IMR-90 (cell line): ENCODE measurements at regions not wholly inside any gene's neighbourhood (a gene's known extent, or its start where the extent isn't known, plus 50 kb on each side); places are given as distances from the start of the nearest gene placed in this dataset.

ENCODE experiments used
- ATAC-seq: fragments of 200-7000 bp; cut with Tn5 transposase; 2 replicates; pipeline ENCODE4 v1.9.1; 2020; ENCODE audit warnings: low read depth, mild to moderate bottlenecking, moderate library complexity
- BruUV-seq: library from RNA; stranded (reverse); fragments of 400-500 nt; replicated peaks from 2 replicates; lab custom pipeline; 2021; lab: Mats Ljungman, UMichigan
- CTCF ChIA-PET: fragments of 300-600 bp; formaldehyde crosslinking; extraction: SDS; loops from one replicate; lab custom pipeline; 2021; ENCODE audit warnings: antibody characterized with exemption; lab: Yijun Ruan, JAX
- POLR2A ChIA-PET: fragments of 300-600 bp; sonication (Branson Sonifier 250); formaldehyde crosslinking; loops from one replicate; lab custom pipeline; 2022; ENCODE audit warnings: antibody characterized with exemption; ENCODE audit not compliant: unreplicated experiment; lab: Charles Lee
- DNase-seq: peaks from one replicate; pipeline ENCODE4 v3.0.0; 2013
- H2AFZ ChIP-seq: replicated peaks from 2 replicates; pipeline ENCODE3; 2013; ENCODE audit warnings: low read length, mild to moderate bottlenecking; ENCODE audit not compliant: poor library complexity
- H2AK5ac ChIP-seq: 2 replicates; pipeline ENCODE4 v1.6.1; 2013; ENCODE audit warnings: low read depth, low read length, inconsistent platforms
- H2AK9ac ChIP-seq: replicated peaks from 2 replicates; pipeline ENCODE3; 2013; ENCODE audit warnings: mild to moderate bottlenecking, low read depth, low read length, moderate library complexity; ENCODE audit not compliant: poor library complexity
- H2BK120ac ChIP-seq: 2 replicates; pipeline ENCODE4 v1.6.1; 2013; ENCODE audit warnings: low read depth, low read length, inconsistent platforms
- H2BK15ac ChIP-seq: 3 replicates; pipeline ENCODE4 v1.6.1; 2013; ENCODE audit warnings: low read depth, low read length, inconsistent platforms
- H2BK20ac ChIP-seq: 2 replicates; pipeline ENCODE4 v1.6.1; 2013; ENCODE audit warnings: low read depth, mild to moderate bottlenecking, inconsistent platforms, low read length, moderate library complexity
- H2BK5ac ChIP-seq: 2 replicates; pipeline ENCODE4 v1.6.1; 2013; ENCODE audit warnings: mild to moderate bottlenecking, low read depth, low read length, inconsistent platforms; ENCODE audit not compliant: poor library complexity, severe bottlenecking
- H3K14ac ChIP-seq: replicated peaks from 2 replicates; pipeline ENCODE4 v1.6.1; 2013; ENCODE audit warnings: low read depth, low read length, inconsistent platforms
- H3K18ac ChIP-seq: 2 replicates; pipeline ENCODE4 v1.6.1; 2013; ENCODE audit warnings: low read depth, low read length, control low read depth
- H3K23ac ChIP-seq: 2 replicates; pipeline ENCODE4 v1.6.1; 2013; ENCODE audit warnings: low read depth, low read length, inconsistent platforms
- H3K27ac ChIP-seq: 2 replicates; pipeline ENCODE4 v1.5.1; 2013; ENCODE audit warnings: mild to moderate bottlenecking, control low read depth, low read length; ENCODE audit not compliant: insufficient read depth
- H3K27me3 ChIP-seq: 2 replicates; pipeline ENCODE4 v1.6.1; 2013; ENCODE audit warnings: low read length; ENCODE audit not compliant: control insufficient read depth, insufficient read depth
- H3K36me3 ChIP-seq: 2 replicates; pipeline ENCODE4 v1.6.1; 2013; ENCODE audit warnings: low read length, mixed read lengths; ENCODE audit not compliant: control insufficient read depth, insufficient read depth
- H3K4ac ChIP-seq: 2 replicates; pipeline ENCODE4 v1.6.1; 2013; ENCODE audit warnings: low read depth, low read length, inconsistent platforms
- H3K4me1 ChIP-seq: 2 replicates; pipeline ENCODE4 v1.6.1; 2013; ENCODE audit warnings: low read length, mixed read lengths; ENCODE audit not compliant: control insufficient read depth, insufficient read depth
- H3K4me2 ChIP-seq: 2 replicates; pipeline ENCODE4 v1.6.1; 2013; ENCODE audit warnings: low read depth, mild to moderate bottlenecking, control low read depth, low read length, moderate library complexity
- H3K4me3 ChIP-seq: 2 replicates; pipeline ENCODE4 v1.5.1; 2013; ENCODE audit warnings: low read depth, mild to moderate bottlenecking, control low read depth, low read length, moderate library complexity; ENCODE audit not compliant: insufficient read depth
- H3K56ac ChIP-seq: 2 replicates; pipeline ENCODE4 v1.6.1; 2013; ENCODE audit warnings: low read length, inconsistent platforms; ENCODE audit not compliant: insufficient read depth; ENCODE audit errors: extremely low read depth
- H3K79me1 ChIP-seq, 2 experiments: 2 replicates each; pipeline ENCODE4 v1.6.1; 2013; ENCODE audit warnings: low read length in 2 of 2, inconsistent platforms in 1 of 2, low read depth in 1 of 2
- H3K9ac ChIP-seq: 2 replicates; pipeline ENCODE4 v1.6.1; 2013; ENCODE audit warnings: low read depth, low read length, control low read depth
- H3K9me1 ChIP-seq: 2 replicates; pipeline ENCODE4 v1.6.1; 2013; ENCODE audit warnings: low read length, inconsistent platforms; ENCODE audit not compliant: insufficient read depth
- H3K9me3 ChIP-seq: 2 replicates; pipeline ENCODE4 v1.6.1; 2013; ENCODE audit warnings: low read length; ENCODE audit not compliant: control insufficient read depth, insufficient read depth
- H4K20me1 ChIP-seq: 2 replicates; pipeline ENCODE4 v1.6.1; 2013; ENCODE audit warnings: low read length, inconsistent platforms; ENCODE audit not compliant: insufficient read depth
- H4K5ac ChIP-seq: 2 replicates; pipeline ENCODE4 v1.6.1; 2013; ENCODE audit warnings: mild to moderate bottlenecking, low read depth, low read length, control low read depth
- H4K8ac ChIP-seq, 2 experiments: 2 replicates each; pipeline ENCODE4 v1.6.1; 2013; ENCODE audit warnings: low read depth in 2 of 2, low read length in 2 of 2, control low read depth in 1 of 2, inconsistent platforms in 1 of 2
- H4K91ac ChIP-seq: 2 replicates; pipeline ENCODE4 v1.6.1; 2013; ENCODE audit warnings: low read depth, low read length, inconsistent platforms; ENCODE audit not compliant: insufficient read depth
- BHLHE40 ChIP-seq: fragments of 150-350 bp; IDR thresholded peaks from 2 replicates; pipeline ENCODE4 v1.6.1; 2016; ENCODE audit warnings: mild to moderate bottlenecking, low read depth, low read length
- CEBPB ChIP-seq: IDR thresholded peaks from 2 replicates; pipeline ENCODE4 v1.6.1; 2012; ENCODE audit warnings: low read depth, low read length, improper control_type of control experiment
- WGBS, 2 experiments: methylation state at CpG; one replicate each; pipeline versions ENCODE4 v1.1.5 to v1.1.7; 2013; ENCODE audit warnings: missing lambda C conversion rate in 2 of 2; ENCODE audit not compliant: insufficient read length in 1 of 2; ENCODE audit errors: extremely low coverage in 2 of 2; 5-methylcytosine and 5-hydroxymethylcytosine counted together
- dilution Hi-C: fragments of 300-500 bp; cut with HindIII; formaldehyde crosslinking; loops from one replicate; pipeline ENCODE4 v1.14.3; 2018; ENCODE audit warnings: low sequenced_read_pairs; ENCODE audit not compliant: unreplicated experiment
- in situ Hi-C: fragments of 300-500 bp; cut with MboI; formaldehyde crosslinking; loops from 3 replicates; pipeline ENCODE4 v1.14.3; 2019; ENCODE audit warnings: low sequenced_read_pairs, inconsistent platforms, mixed read lengths
- intact Hi-C: fragments of 100-400 bp; cut with micrococcal nuclease; formaldehyde crosslinking; loops from 2 replicates; pipeline ENCODE4 v1.10.0; 2022

DNA sequence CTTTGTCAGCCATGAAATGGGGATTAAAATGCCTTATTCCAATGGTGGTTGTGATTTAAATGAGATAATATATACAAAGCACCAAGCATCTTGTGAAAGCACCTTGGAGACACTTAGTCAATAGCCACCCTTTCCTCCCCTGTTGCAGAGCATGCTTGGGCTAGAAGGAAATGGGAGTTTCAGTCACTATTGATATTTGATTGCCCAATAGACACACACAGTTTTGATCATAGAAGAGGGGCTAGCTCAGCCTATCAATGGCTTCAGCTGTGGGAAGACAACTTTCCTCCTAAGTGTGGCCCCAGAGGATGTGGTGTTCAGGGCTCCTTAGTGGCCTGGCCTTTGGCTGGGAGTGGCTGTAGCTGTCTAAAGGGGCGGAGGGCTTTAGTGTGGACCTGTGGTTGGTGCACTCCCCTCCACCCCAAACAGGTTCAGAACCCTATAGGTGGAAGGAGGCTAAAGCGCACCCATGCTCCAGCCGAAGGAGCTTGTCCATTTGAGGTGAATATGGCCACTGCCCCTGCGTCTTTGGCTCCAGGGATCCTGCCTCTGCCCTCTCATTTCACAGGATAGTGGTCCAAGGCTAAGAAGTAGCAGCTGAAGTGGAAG, 132.3 kb downstream of the TMEM30B start:
- in situ Hi-C loops: no loop called here
- POLR2A ChIA-PET: no interaction called here
- Histone ChIP-seq H2BK5ac (peak overlapping the region; percentile 97), H3K9me1 (peaks cover 36% of the 10 kb centered on the region), H4K20me1 (no peaks in the 10 kb centered on the region), H2AFZ (peak overlapping the region; percentile 1), H3K23ac (peak overlapping the region; percentile 100; the same call in 1 of the 2 replicates), H3K4me2 (no peak overlapping the region), H2BK120ac (peak overlapping the region; percentile 100), H2BK20ac (peak overlapping the region; percentile 99), H3K4me1 (peaks cover 42% of the 10 kb centered on the region), H2BK15ac (peak overlapping the region; percentile 100), H3K14ac (peak overlapping the region; percentile 100), H2AK5ac (peak overlapping the region; percentile 100), H3K27ac (peak overlapping the region; percentile 99), H4K8ac (peak overlapping the region; percentile 96 to 98), H3K9me3 (peaks cover 2% of the 10 kb centered on the region; the same call in 1 of the 2 replicates), H3K79me1 (peaks cover 0 to 23% of the 10 kb centered on the region in 2 experiments; a peak in 2 of 4 replicates), H2AK9ac (peak overlapping the region; percentile 93), H4K5ac (peak overlapping the region; percentile 98), H3K36me3 (no peaks in the 10 kb centered on the region), H3K9ac (peak overlapping the region; percentile 75; the same call in 1 of the 2 replicates), H3K56ac (peak overlapping the region; percentile 96), H3K18ac (peak overlapping the region; percentile 98), H3K4me3 (no peak overlapping the region), H4K91ac (peak overlapping the region; percentile 98), H3K4ac (peak overlapping the region; percentile 100), H3K27me3 (no peaks in the 10 kb centered on the region)
- CTCF ChIA-PET: interaction anchor here (0.5 kb wide), 1 partner anchor 213 kb away, joined by 5 read pairs; no protein-coding TSS in a partner anchor
- no CpG with 5 or more reads among the region's 4 CpGs for WGBS, 2 experiments
- intact Hi-C loops: loop anchor here (1.0 to 5.0 kb wide), 4 partner anchors 33 to 502 kb away; partner anchors contain the start of gene SIX1
- TF ChIP-seq CEBPB (peak; percentile 62), BHLHE40 (no peak)
- no TSS peak for BruUV-seq
- ATAC-seq (no peak), DNase-seq (no peak)
- dilution Hi-C loops: no loop called here
